ENCODE measurements at regions not wholly inside any gene's neighbourhood (a gene's known extent, or its start where the extent isn't known, plus 50 kb on each side); places are given as distances from the start of the nearest gene placed in this dataset.
A peak's percentile ranks its signal among the peaks of the same experiment; 100 is the strongest.
"Not testable (repeated sequence)": the region's sequence is repeated elsewhere in the genome, so short reads cannot be mapped to it uniquely, and the experiment has no call there.

- ChIA-PET CTCF (interaction anchor here (0.9 kb wide), 1 partner anchor 173 kb away, joined by 7 read pairs; no protein-coding TSS in a partner anchor), POLR2A (interaction anchor here (0.8 kb wide), 1 partner anchor 22 kb away, joined by 4 read pairs; no protein-coding TSS in a partner anchor)
- Mint-ChIP-seq H3K27ac (ENCODE audit: low read depth, unreplicated experiment) (no peak overlapping the region), H3K9me3 (ENCODE audit: unreplicated experiment) (peaks cover 7% of the 10 kb centered on the region), H3K27me3 (ENCODE audit: insufficient read depth, unreplicated experiment) (no peaks in the 10 kb centered on the region), H3K4me3 (ENCODE audit: unreplicated experiment) (no peak overlapping the region), H3K4me1 (ENCODE audit: insufficient read depth, unreplicated experiment) (peaks cover 32% of the 10 kb centered on the region), H3K36me3 (ENCODE audit: insufficient read depth, unreplicated experiment) (no peaks in the 10 kb centered on the region)
- TF ChIP-seq, protein P1, sequence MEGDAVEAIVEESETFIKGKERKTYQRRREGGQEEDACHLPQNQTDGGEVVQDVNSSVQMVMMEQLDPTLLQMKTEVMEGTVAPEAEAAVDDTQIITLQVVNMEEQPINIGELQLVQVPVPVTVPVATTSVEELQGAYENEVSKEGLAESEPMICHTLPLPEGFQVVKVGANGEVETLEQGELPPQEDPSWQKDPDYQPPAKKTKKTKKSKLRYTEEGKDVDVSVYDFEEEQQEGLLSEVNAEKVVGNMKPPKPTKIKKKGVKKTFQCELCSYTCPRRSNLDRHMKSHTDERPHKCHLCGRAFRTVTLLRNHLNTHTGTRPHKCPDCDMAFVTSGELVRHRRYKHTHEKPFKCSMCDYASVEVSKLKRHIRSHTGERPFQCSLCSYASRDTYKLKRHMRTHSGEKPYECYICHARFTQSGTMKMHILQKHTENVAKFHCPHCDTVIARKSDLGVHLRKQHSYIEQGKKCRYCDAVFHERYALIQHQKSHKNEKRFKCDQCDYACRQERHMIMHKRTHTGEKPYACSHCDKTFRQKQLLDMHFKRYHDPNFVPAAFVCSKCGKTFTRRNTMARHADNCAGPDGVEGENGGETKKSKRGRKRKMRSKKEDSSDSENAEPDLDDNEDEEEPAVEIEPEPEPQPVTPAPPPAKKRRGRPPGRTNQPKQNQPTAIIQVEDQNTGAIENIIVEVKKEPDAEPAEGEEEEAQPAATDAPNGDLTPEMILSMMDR (IDR thresholded peaks at IDR 0.05; ENCODE audit: unreplicated experiment) = no peak
- DNase-seq (ENCODE audit: unreplicated experiment) = peak; percentile 73
- intact Hi-C loops (cut with micrococcal nuclease) = loop anchor here (5.0 kb wide), 1 partner anchor 154 kb away; no protein-coding TSS in a partner anchor
- BruUV-seq (replicated peaks) = no TSS peak
Observed at GRCh38 chr1:78301141-78301540, 189.6 kb upstream of the PTGFR start.

- Mint-ChIP-seq H3K4me3 (ENCODE audit: unreplicated experiment) (peak overlapping the region; percentile 11), H3K36me3 (ENCODE audit: insufficient read depth, unreplicated experiment) (no peaks in the 10 kb centered on the region), H3K27ac (ENCODE audit: low read depth, unreplicated experiment) (peak overlapping the region; percentile 87), H3K27me3 (ENCODE audit: insufficient read depth, unreplicated experiment) (no peaks in the 10 kb centered on the region), H3K9me3 (ENCODE audit: unreplicated experiment) (no peaks in the 10 kb centered on the region), H3K4me1 (ENCODE audit: insufficient read depth, unreplicated experiment) (peaks cover 24% of the 10 kb centered on the region)
- intact Hi-C loops (cut with micrococcal nuclease) = loop anchor here (5.0 kb wide), 1 partner anchor 156 kb away; no protein-coding TSS in a partner anchor
- no TSS peak for BruUV-seq (replicated peaks)
- ChIA-PET CTCF (interaction anchor here (0.7 to 1.4 kb wide), 3 partner anchors 63 to 152 kb away, joined by 3 to 4 read pairs (median 3); no protein-coding TSS in a partner anchor), POLR2A (interaction anchor here (0.6 to 2.0 kb wide), 7 partner anchors 11 to 101 kb away, joined by 3 to 8 read pairs (median 3); no protein-coding TSS in a partner anchor)
- TF ChIP-seq, protein P1 (IDR thresholded peaks at IDR 0.05; ENCODE audit: unreplicated experiment) = no peak
- DNase-seq (ENCODE audit: unreplicated experiment) = peak; percentile 98
Observed at GRCh38 chr1:78303620-78304019, 187.2 kb upstream of the PTGFR start.

DNA sequence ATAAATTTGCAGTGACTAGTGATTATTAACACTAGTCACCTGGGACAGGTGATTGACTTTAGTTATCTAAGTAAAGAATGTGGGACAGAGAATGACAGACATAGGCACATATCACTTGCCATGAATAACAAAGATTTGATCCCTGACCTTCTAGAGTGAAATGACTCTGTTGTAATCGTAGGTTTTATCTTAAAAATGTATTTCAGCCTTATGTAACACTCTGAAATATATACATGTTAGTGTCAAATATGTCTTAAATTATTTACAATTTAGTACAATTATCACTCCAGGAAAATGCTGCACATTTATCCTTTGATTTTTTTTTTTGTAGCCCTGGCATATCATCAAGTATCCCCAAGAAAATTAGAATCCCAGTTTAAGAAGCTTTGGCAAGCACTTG is 186.4 kb upstream of the PTGFR start:
- CTCF ChIA-PET = interaction anchor here (0.6 to 1.4 kb wide), 3 partner anchors 64 to 184 kb away, joined by 3 read pairs; no protein-coding TSS in a partner anchor
- H3K27me3 Mint-ChIP-seq (ENCODE audit: insufficient read depth, unreplicated experiment) = no peaks in the 10 kb centered on the region
- no peaks in the 10 kb centered on the region for H3K36me3 Mint-ChIP-seq (ENCODE audit: insufficient read depth, unreplicated experiment)
- DNase-seq (ENCODE audit: unreplicated experiment) = peak; percentile 22
- POLR2A ChIA-PET = interaction anchor here (0.7 to 2.0 kb wide), 5 partner anchors 25 to 101 kb away, joined by 3 to 8 read pairs (median 4); no protein-coding TSS in a partner anchor
- H3K4me3 Mint-ChIP-seq (ENCODE audit: unreplicated experiment) = peak overlapping the region; percentile 11
- intact Hi-C loops (cut with micrococcal nuclease) = loop anchor here (5.0 kb wide), 1 partner anchor 157 kb away; no protein-coding TSS in a partner anchor
- no peaks in the 10 kb centered on the region for H3K9me3 Mint-ChIP-seq (ENCODE audit: unreplicated experiment)
- peaks cover 24% of the 10 kb centered on the region for H3K4me1 Mint-ChIP-seq (ENCODE audit: insufficient read depth, unreplicated experiment)
- H3K27ac Mint-ChIP-seq (ENCODE audit: low read depth, unreplicated experiment) = peak overlapping the region; percentile 87
- BruUV-seq (replicated peaks) = no TSS peak
- TF ChIP-seq, protein P1 (IDR thresholded peaks at IDR 0.05; ENCODE audit: unreplicated experiment) = no peak

DNA sequence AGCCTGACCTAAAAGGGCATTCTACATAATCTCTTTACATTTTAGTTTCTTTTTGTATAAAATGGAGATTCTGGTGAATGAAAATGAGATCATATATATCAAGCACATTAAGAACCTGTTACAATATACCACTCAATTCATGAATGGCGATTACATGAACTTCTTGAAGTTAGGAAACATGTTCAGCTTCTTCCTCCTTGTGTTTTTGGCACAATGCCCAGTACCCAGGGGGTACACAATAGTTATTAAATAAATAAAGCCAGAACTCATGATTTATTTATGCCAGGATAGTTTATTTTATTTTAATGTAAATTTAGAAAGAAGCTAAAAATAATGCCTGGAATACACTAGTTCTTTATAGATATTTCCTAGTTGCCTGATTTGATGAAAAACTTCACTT is 186.0 kb upstream of the PTGFR start:
- ChIA-PET CTCF (interaction anchor here (0.6 kb wide), 1 partner anchor 184 kb away, joined by 3 read pairs; no protein-coding TSS in a partner anchor), POLR2A (interaction anchor here (0.6 to 2.0 kb wide), 3 partner anchors 25 to 974 kb away, joined by 3 to 8 read pairs (median 6); no protein-coding TSS in a partner anchor)
- Mint-ChIP-seq H3K27me3 (ENCODE audit: insufficient read depth, unreplicated experiment) (no peaks in the 10 kb centered on the region), H3K4me3 (ENCODE audit: unreplicated experiment) (no peak overlapping the region), H3K9me3 (ENCODE audit: unreplicated experiment) (no peaks in the 10 kb centered on the region), H3K4me1 (ENCODE audit: insufficient read depth, unreplicated experiment) (peaks cover 24% of the 10 kb centered on the region), H3K27ac (ENCODE audit: low read depth, unreplicated experiment) (no peak overlapping the region), H3K36me3 (ENCODE audit: insufficient read depth, unreplicated experiment) (no peaks in the 10 kb centered on the region)
- TF ChIP-seq, protein P1 (IDR thresholded peaks at IDR 0.05; ENCODE audit: unreplicated experiment) = no peak
- intact Hi-C loops (cut with micrococcal nuclease) = loop anchor here (5.0 kb wide), 1 partner anchor 157 kb away; no protein-coding TSS in a partner anchor
- BruUV-seq (replicated peaks) = no TSS peak
- peak; percentile 66 for DNase-seq (ENCODE audit: unreplicated experiment)

GRCh38 chr1:78310261-78310660 is 180.5 kb upstream of the PTGFR start:
- intact Hi-C loops (cut with micrococcal nuclease); DNase-seq (ENCODE audit: unreplicated experiment); BruUV-seq (replicated peaks); H3K27me3 Mint-ChIP-seq (ENCODE audit: insufficient read depth, unreplicated experiment); H3K9me3 Mint-ChIP-seq (ENCODE audit: unreplicated experiment); POLR2A ChIA-PET; H3K27ac Mint-ChIP-seq (ENCODE audit: low read depth, unreplicated experiment); H3K36me3 Mint-ChIP-seq (ENCODE audit: insufficient read depth, unreplicated experiment); H3K4me3 Mint-ChIP-seq (ENCODE audit: unreplicated experiment); H3K4me1 Mint-ChIP-seq (ENCODE audit: insufficient read depth, unreplicated experiment): not testable (repeated sequence)
- CTCF ChIA-PET = interaction anchor here (0.9 kb wide), 1 partner anchor 165 kb away, joined by 6 read pairs; no protein-coding TSS in a partner anchor
